Breast epithelium (tissue), 4 donors: ENCODE measurements at regions not wholly inside any gene's neighbourhood (a gene's known extent, or its start where the extent isn't known, plus 50 kb on each side); places are given as distances from the start of the nearest gene placed in this dataset.

Source experiments
- DNase-seq, 2 donors: peaks; one replicate each; pipeline ENCODE4 v3.0.0-alpha.2; 2019; ENCODE audit warnings: low spot score in 2 of 2
- H3K27ac ChIP-seq, 2 donors: fragments of 200-600 bp; sonication (generic) in 1 of 2; one replicate each; pipeline ENCODE4 v1.5.1; 2016 to 2019; ENCODE audit warnings: mild to moderate bottlenecking in 1 of 2
- H3K27me3 ChIP-seq, 2 donors: fragments of 200-600 bp; sonication (generic) in 1 of 2; one replicate each; pipeline versions ENCODE4 v1.5.1 to v1.6.0; 2017 to 2019; ENCODE audit warnings: control low read depth in 1 of 2, mild to moderate bottlenecking in 1 of 2
- H3K36me3 ChIP-seq: fragments of 200-600 bp; one replicate; pipeline ENCODE4 v1.5.1; 2019
- H3K4me1 ChIP-seq, 2 donors: fragments of 200-600 bp; sonication (generic); one replicate each; pipeline ENCODE4 v1.5.1; 2016 to 2019; ENCODE audit warnings: control low read depth in 1 of 2
- H3K4me3 ChIP-seq, 3 donors: fragments of 200-600 bp; sonication (generic); 1 replicate in 2 of 3; 2 replicates in 1 of 3; pipeline ENCODE4 v1.5.1; 2016 to 2019; ENCODE audit warnings: mild to moderate bottlenecking in 3 of 3, moderate library complexity in 2 of 3
- H3K9me3 ChIP-seq, 2 donors: fragments of 200-600 bp; sonication (generic) in 1 of 2; one replicate each; pipeline ENCODE4 v1.5.1; 2016 to 2019; ENCODE audit warnings: control low read depth in 1 of 2
- POLR2A ChIP-seq: fragments of 450-650 bp; IDR thresholded peaks from one replicate; pipeline ENCODE4 v1.6.1; 2016; ENCODE audit warnings: antibody characterized with exemption, mild to moderate bottlenecking, moderate library complexity
- POLR2AphosphoS5 ChIP-seq, 3 donors: sonication (generic); formaldehyde crosslinking; IDR thresholded peaks; one replicate each; pipeline ENCODE4 v1.6.1; 2017; ENCODE audit warnings: antibody characterized with exemption in 3 of 3
- intact Hi-C: fragments of 100-400 bp; cut with DNase I; formaldehyde crosslinking; loops from one replicate; pipeline ENCODE4 v1.15.1; 2023; ENCODE audit warnings: low total_unique reads
- TF ChIP-seq, protein P1 (sequence below), 3 donors: fragments of 450-650 bp; IDR thresholded peaks; one replicate each; pipeline ENCODE4 v1.5.1; 2016 to 2017; ENCODE audit warnings: antibody characterized with exemption in 3 of 3, mild to moderate bottlenecking in 3 of 3, moderate library complexity in 3 of 3

DNA sequence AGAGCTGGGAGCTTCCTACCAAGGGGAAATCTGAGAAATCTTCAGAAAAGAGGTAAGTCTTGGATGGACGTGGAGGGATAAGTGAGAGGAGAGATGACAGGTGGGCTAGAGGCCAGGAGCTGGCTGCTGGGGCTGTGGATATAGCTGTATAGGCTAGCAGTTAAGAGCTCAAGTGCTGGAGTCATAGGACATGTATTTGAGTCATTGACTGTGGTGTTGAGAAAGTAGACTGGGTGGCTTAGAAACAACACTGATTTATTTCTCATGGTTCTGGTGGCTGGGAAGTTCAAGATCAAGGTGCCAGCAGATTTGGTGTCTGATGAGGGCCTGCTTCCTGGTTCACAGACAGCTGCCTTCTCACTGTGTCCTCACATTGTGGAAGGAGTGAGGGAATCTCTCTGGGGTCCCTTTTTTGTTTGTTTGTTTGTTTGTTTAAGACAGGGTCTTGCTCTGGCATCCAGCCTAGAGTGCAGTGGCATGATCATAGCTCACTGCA is 151.1 kb upstream of the FUT8 start:
- Histone ChIP-seq H3K9me3 (peaks cover 0 to 3% of the 10 kb centered on the region in 2 donors), H3K27me3 (no peaks in the 10 kb centered on the region), H3K4me1 (peaks cover 0 to 6% of the 10 kb centered on the region in 2 donors), H3K36me3 (no peaks in the 10 kb centered on the region), H3K4me3 (no peak overlapping the region), H3K27ac (no peak overlapping the region)
- TF ChIP-seq, protein P1, sequence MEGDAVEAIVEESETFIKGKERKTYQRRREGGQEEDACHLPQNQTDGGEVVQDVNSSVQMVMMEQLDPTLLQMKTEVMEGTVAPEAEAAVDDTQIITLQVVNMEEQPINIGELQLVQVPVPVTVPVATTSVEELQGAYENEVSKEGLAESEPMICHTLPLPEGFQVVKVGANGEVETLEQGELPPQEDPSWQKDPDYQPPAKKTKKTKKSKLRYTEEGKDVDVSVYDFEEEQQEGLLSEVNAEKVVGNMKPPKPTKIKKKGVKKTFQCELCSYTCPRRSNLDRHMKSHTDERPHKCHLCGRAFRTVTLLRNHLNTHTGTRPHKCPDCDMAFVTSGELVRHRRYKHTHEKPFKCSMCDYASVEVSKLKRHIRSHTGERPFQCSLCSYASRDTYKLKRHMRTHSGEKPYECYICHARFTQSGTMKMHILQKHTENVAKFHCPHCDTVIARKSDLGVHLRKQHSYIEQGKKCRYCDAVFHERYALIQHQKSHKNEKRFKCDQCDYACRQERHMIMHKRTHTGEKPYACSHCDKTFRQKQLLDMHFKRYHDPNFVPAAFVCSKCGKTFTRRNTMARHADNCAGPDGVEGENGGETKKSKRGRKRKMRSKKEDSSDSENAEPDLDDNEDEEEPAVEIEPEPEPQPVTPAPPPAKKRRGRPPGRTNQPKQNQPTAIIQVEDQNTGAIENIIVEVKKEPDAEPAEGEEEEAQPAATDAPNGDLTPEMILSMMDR (IDR thresholded peaks at IDR 0.05) = no peak
- TF ChIP-seq POLR2AphosphoS5 (IDR thresholded peaks at IDR 0.05) (no peak), POLR2A (no peak)
- intact Hi-C loops = no loop called here
- DNase-seq = no peak

DNA sequence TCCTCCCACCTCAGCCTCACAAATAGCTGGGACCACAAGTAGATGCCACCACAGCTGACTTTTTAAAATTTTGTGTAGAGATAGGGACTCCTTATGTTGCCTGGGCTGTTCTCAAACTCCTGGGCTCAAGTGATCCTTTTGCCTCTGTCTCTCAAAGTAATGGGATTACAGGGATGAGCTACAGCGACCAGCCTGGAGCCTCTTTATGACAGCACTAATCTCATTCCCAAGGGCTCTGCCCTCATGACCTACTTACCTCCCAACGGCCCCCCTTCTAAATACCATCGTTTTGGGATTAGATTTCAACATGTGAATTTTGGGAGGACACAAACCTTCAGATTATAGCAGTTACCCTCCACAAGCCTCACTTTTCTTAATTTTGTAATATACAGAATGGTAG is 150.6 kb upstream of the FUT8 start:
- TF ChIP-seq, protein P1 (IDR thresholded peaks at IDR 0.05) = no peak
- TF ChIP-seq POLR2AphosphoS5 (IDR thresholded peaks at IDR 0.05) (no peak), POLR2A (no peak)

DNA sequence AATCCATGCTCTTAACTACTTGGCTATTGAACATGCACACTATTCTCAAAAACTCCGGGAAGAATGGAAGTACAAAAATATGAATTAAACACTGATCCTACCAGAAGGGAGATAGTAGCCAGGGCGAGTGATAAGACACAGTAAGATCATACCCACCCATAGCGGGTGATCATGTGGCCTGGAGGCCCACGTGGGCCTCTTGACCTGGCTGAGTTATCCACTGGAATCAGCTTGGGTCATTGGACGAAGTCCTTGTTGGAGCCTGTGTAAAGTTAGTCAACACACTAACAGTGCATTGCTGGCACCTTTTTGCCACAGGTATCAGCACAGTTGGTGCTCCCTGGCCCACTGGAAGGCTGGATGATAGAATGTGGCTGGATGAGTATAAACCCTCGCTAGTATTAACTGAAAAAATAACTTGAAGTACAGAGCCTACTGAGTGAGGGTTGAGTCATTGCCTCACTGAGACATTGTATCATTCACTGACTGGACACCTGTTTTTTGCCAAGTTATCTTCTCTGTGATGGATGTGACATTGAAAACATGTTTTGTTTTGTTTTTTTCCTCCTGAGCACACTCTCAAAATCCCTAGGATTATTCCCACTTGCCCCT is 149.2 kb upstream of the FUT8 start:
- H3K36me3 ChIP-seq = no peaks in the 10 kb centered on the region
- no peaks in the 10 kb centered on the region for H3K4me1 ChIP-seq
- peaks cover 0 to 3% of the 10 kb centered on the region in 2 donors for H3K9me3 ChIP-seq
- intact Hi-C loops = no loop called here
- no peaks in the 10 kb centered on the region for H3K27me3 ChIP-seq
- no peak for DNase-seq
- no peak overlapping the region for H3K27ac ChIP-seq
- H3K4me3 ChIP-seq = no peak overlapping the region
- no peak for TF ChIP-seq POLR2AphosphoS5 (IDR thresholded peaks at IDR 0.05)
- TF ChIP-seq, protein P1 (IDR thresholded peaks at IDR 0.05) = no peak
- no peak for TF ChIP-seq POLR2A

More for the DNA sequence above, 150.6 kb upstream of the FUT8 start:
- DNase-seq = no peak
- Histone ChIP-seq H3K36me3 (no peaks in the 10 kb centered on the region), H3K4me1 (peaks cover 0 to 6% of the 10 kb centered on the region in 2 donors), H3K27me3 (no peaks in the 10 kb centered on the region), H3K27ac (no peak overlapping the region), H3K9me3 (peaks cover 0 to 3% of the 10 kb centered on the region in 2 donors), H3K4me3 (no peak overlapping the region)
- intact Hi-C loops = no loop called here

DNA sequence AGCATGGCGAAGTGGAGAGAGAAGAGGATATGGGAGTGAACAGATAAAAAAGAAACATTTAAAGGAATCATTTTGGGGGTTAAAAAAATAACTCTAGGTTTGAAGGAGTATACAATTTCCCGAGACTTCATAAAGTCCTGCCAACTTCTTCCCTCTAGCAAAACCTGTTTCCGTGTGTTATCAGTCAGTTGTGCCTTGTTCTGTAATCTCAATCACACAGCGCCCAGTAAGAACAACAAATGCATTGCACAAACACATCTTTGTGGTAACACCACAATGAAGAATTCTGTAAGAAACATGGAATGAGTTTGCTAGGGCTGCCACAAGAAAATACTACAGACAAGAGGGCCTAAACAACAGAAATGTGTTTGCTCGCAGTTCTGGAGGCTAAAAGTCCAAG is 144.7 kb upstream of the FUT8 start:
- no peak for DNase-seq
- intact Hi-C loops = no loop called here
- Histone ChIP-seq H3K36me3 (no peaks in the 10 kb centered on the region), H3K27ac (no peak overlapping the region), H3K4me1 (no peaks in the 10 kb centered on the region), H3K9me3 (no peaks in the 10 kb centered on the region), H3K4me3 (no peak overlapping the region), H3K27me3 (no peaks in the 10 kb centered on the region)
- TF ChIP-seq POLR2A (no peak), POLR2AphosphoS5 (IDR thresholded peaks at IDR 0.05) (no peak)
- TF ChIP-seq, protein P1 (IDR thresholded peaks at IDR 0.05) = no peak

DNA sequence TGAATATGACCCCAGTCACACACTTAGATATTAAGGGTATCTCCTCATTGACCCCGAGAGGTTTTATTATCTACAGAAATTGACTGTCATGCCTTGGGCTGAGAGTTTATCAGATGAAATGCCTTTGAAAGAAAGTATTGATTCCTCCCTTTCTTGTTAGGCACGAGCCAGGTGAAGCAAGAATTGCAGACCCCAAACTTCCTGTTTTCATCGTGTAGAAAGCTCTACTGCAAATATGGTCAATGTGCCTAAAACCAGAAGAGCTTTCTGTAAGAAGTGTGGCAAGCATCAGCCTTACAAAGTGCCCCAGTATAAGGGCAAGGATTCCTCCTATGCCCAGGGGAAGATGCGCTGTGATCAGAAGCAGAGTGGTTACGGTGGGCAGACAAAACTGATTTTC is 143.9 kb upstream of the FUT8 start:
- no peaks in the 10 kb centered on the region for H3K27me3 ChIP-seq
- no peak for TF ChIP-seq POLR2A
- no peak for DNase-seq
- no peaks in the 10 kb centered on the region for H3K9me3 ChIP-seq
- H3K36me3 ChIP-seq = no peaks in the 10 kb centered on the region
- no peak overlapping the region for H3K4me3 ChIP-seq
- H3K4me1 ChIP-seq = no peaks in the 10 kb centered on the region
- intact Hi-C loops = no loop called here
- H3K27ac ChIP-seq = no peak overlapping the region
